NB4 (cell line): ENCODE measurements at regions not wholly inside any gene's neighbourhood (a gene's known extent, or its start where the extent isn't known, plus 50 kb on each side); places are given as distances from the start of the nearest gene placed in this dataset.

Experiments used
- MYC ChIP-seq: IDR thresholded peaks from 2 replicates; pipeline ENCODE4 v1.6.1; 2011; ENCODE audit warnings: low read depth, low read length
- POLR2A ChIP-seq: IDR thresholded peaks from 2 replicates; pipeline ENCODE4 v1.6.1; 2011; ENCODE audit warnings: mild to moderate bottlenecking; ENCODE audit not compliant: insufficient read length; ENCODE audit errors: extremely low read depth
- TF ChIP-seq, protein P1 (sequence below): IDR thresholded peaks from one replicate; pipeline ENCODE4 v1.5.1; 2012; ENCODE audit warnings: low read depth, low read length
- TF ChIP-seq, protein P2 (sequence below): IDR thresholded peaks from 2 replicates; pipeline ENCODE4 v1.6.1; 2011; ENCODE audit warnings: low read depth, low read length

GRCh38 chr4:123477711-123478209 lies 81.2 kb downstream of the SPRY1 start:
- TF ChIP-seq, protein P1, sequence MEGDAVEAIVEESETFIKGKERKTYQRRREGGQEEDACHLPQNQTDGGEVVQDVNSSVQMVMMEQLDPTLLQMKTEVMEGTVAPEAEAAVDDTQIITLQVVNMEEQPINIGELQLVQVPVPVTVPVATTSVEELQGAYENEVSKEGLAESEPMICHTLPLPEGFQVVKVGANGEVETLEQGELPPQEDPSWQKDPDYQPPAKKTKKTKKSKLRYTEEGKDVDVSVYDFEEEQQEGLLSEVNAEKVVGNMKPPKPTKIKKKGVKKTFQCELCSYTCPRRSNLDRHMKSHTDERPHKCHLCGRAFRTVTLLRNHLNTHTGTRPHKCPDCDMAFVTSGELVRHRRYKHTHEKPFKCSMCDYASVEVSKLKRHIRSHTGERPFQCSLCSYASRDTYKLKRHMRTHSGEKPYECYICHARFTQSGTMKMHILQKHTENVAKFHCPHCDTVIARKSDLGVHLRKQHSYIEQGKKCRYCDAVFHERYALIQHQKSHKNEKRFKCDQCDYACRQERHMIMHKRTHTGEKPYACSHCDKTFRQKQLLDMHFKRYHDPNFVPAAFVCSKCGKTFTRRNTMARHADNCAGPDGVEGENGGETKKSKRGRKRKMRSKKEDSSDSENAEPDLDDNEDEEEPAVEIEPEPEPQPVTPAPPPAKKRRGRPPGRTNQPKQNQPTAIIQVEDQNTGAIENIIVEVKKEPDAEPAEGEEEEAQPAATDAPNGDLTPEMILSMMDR: no peak
- TF ChIP-seq POLR2A: no peak
- TF ChIP-seq, protein P2, sequence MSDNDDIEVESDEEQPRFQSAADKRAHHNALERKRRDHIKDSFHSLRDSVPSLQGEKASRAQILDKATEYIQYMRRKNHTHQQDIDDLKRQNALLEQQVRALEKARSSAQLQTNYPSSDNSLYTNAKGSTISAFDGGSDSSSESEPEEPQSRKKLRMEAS: no peak
- TF ChIP-seq MYC: peak; percentile 20; the same call in 1 of the 2 replicates
